ENCODE measurements at regions not wholly inside any gene's neighbourhood (a gene's known extent, or its start where the extent isn't known, plus 50 kb on each side); places are given as distances from the start of the nearest gene placed in this dataset.

GRCh38 chr1:157238585-157238984 lies 100.4 kb upstream of the ETV3 start:
- H3K9me3 ChIP-seq (ENCODE audit: control insufficient read depth in 1 of 2, insufficient read depth in 1 of 2, low read depth in 1 of 2, low read length in 2 of 2): no peaks in the 10 kb centered on the region
- no TSS peak for BruUV-seq (replicated peaks)
- TF ChIP-seq REST (IDR thresholded peaks at IDR 0.05; ENCODE audit: low read depth): no peak
- TF ChIP-seq POLR2AphosphoS5 (IDR thresholded peaks at IDR 0.05; ENCODE audit: low read depth, low read length): no peak
- TF ChIP-seq RAD21 (IDR thresholded peaks at IDR 0.05; ENCODE audit: low read depth): no peak
- TF ChIP-seq CBX3 (IDR thresholded peaks at IDR 0.05; ENCODE audit: low read depth): no peak
- no peak for TF ChIP-seq EZH2 (IDR thresholded peaks at IDR 0.05)
- no peak for TF ChIP-seq ATF3 (IDR thresholded peaks at IDR 0.05)
- no peak for TF ChIP-seq YY1 (IDR thresholded peaks at IDR 0.05; ENCODE audit: extremely low read depth, insufficient replicate concordance, low read depth, low read length)
- TF ChIP-seq EGR1 (IDR thresholded peaks at IDR 0.05; ENCODE audit: low read depth): no peak
- no peak for TF ChIP-seq CTCF (IDR thresholded peaks at IDR 0.05 in 2 of 3, conservative IDR thresholded peaks at IDR 0.05 in 1 of 3; ENCODE audit: borderline replicate concordance in 1 of 3, insufficient read depth in 1 of 3, low read depth in 2 of 3, low read length in 2 of 3)
- TF ChIP-seq POLR2A (IDR thresholded peaks at IDR 0.05; ENCODE audit: borderline replicate concordance, extremely low read depth, insufficient read depth, insufficient read length): no peak
- no peak for TF ChIP-seq JUND (IDR thresholded peaks at IDR 0.05)
- no peak for TF ChIP-seq SRF (IDR thresholded peaks at IDR 0.05; ENCODE audit: low read depth)
- TF ChIP-seq ZNF274 (IDR thresholded peaks at IDR 0.05; ENCODE audit: low read depth, low read length): no peak
- no peak for TF ChIP-seq CEBPB (IDR thresholded peaks at IDR 0.05; ENCODE audit: low read depth)
- TF ChIP-seq EZH2phosphoT487 (IDR thresholded peaks at IDR 0.05; ENCODE audit: borderline replicate concordance): no peak
- TF ChIP-seq ELF1 (IDR thresholded peaks at IDR 0.05; ENCODE audit: borderline replicate concordance, low read depth): no peak
- TF ChIP-seq MAX (IDR thresholded peaks at IDR 0.05): no peak
- TF ChIP-seq TCF7L2 (IDR thresholded peaks at IDR 0.05; ENCODE audit: borderline replicate concordance, extremely low read depth, insufficient read depth, insufficient read length): no peak
- no peaks in the 10 kb centered on the region for H3K79me2 ChIP-seq (ENCODE audit: insufficient read depth, low read length)
- CTCF ChIA-PET: no interaction called here
- H3K27me3 ChIP-seq (ENCODE audit: insufficient read depth, low read length): peaks cover 47% of the 10 kb centered on the region
- no peaks in the 10 kb centered on the region for H3K4me1 ChIP-seq (ENCODE audit: control insufficient read depth in 1 of 2, insufficient read depth in 2 of 2, low read length in 2 of 2)
- intact Hi-C loops (cut with micrococcal nuclease): no loop called here
- no peaks in the 10 kb centered on the region for H3K9me2 ChIP-seq (ENCODE audit: insufficient read depth)
- no peak overlapping the region for H3K27ac ChIP-seq (ENCODE audit: low read depth, low read length)
- H3K4me2 ChIP-seq (ENCODE audit: low read length): no peak overlapping the region
- POLR2A ChIA-PET: no interaction called here
- H3K9ac ChIP-seq (ENCODE audit: low read length): no peak overlapping the region
- RAD21 ChIA-PET (ENCODE audit: low non-redundant PET in 1 of 2, low total read pairs in 2 of 2, uncharacterized antibody in 2 of 2, unreplicated experiment in 2 of 2): no interaction called here
- DNase-seq (ENCODE audit: low read depth, low spot score) (no peak), ATAC-seq (no peak)
- H2AFZ ChIP-seq (ENCODE audit: low read depth, low read length, poor library complexity, severe bottlenecking): no peak overlapping the region
- H3K4me3 ChIP-seq (replicated peaks in 1 of 2; ENCODE audit: low read depth in 1 of 2, low read length in 2 of 2): no peak overlapping the region
- no peaks in the 10 kb centered on the region for H3K36me3 ChIP-seq (ENCODE audit: control insufficient read depth in 1 of 2, insufficient read depth in 2 of 2, low read length in 2 of 2)
- no peaks in the 10 kb centered on the region; the same call in 1 of the 2 replicates for H4K20me1 ChIP-seq (ENCODE audit: insufficient read depth)
